IPS-15b (cell line): ENCODE measurements at regions not wholly inside any gene's neighbourhood (a gene's known extent, or its start where the extent isn't known, plus 50 kb on each side); places are given as distances from the start of the nearest gene placed in this dataset.
"Not testable (repeated sequence)": the region's sequence is repeated elsewhere in the genome, so short reads cannot be mapped to it uniquely, and the experiment has no call there.

Experiments
- H3K27me3 ChIP-seq: one replicate; pipeline ENCODE4 v1.6.1; 2013; ENCODE audit warnings: low read length; ENCODE audit not compliant: control insufficient read depth, insufficient read depth
- H3K36me3 ChIP-seq: one replicate; pipeline ENCODE4 v1.6.1; 2013; ENCODE audit warnings: low read length; ENCODE audit not compliant: control insufficient read depth, insufficient read depth
- H3K4me1 ChIP-seq: one replicate; pipeline ENCODE4 v1.6.1; 2013; ENCODE audit warnings: mild to moderate bottlenecking, low read length; ENCODE audit not compliant: control insufficient read depth, insufficient read depth
- H3K4me3 ChIP-seq: one replicate; pipeline ENCODE4 v1.5.1; 2013; ENCODE audit warnings: low read depth, low read length
- H3K9ac ChIP-seq: one replicate; pipeline ENCODE4 v1.6.1; 2013; ENCODE audit warnings: low read depth, mild to moderate bottlenecking, low read length
- H3K9me3 ChIP-seq: one replicate; pipeline ENCODE4 v1.6.1; 2013; ENCODE audit warnings: mild to moderate bottlenecking, low read length; ENCODE audit not compliant: control insufficient read depth, insufficient read depth

- no peaks in the 10 kb centered on the region for H3K27me3 ChIP-seq
- H3K4me3 ChIP-seq, result no peak overlapping the region
- H3K36me3 ChIP-seq, result no peaks in the 10 kb centered on the region
- H3K4me1 ChIP-seq, result no peaks in the 10 kb centered on the region
- no peaks in the 10 kb centered on the region for H3K9me3 ChIP-seq
- no peak overlapping the region for H3K9ac ChIP-seq
These were observed 147.3 kb upstream of the ZNF385D start for GRCh38 chr3:21898316-21898715.

- no peak overlapping the region for H3K4me3 ChIP-seq
- H3K4me1 ChIP-seq, result no peaks in the 10 kb centered on the region
- H3K27me3 ChIP-seq, result no peaks in the 10 kb centered on the region
- no peak overlapping the region for H3K9ac ChIP-seq
- H3K9me3 ChIP-seq, result no peaks in the 10 kb centered on the region
- H3K36me3 ChIP-seq, result no peaks in the 10 kb centered on the region
These were observed 150.5 kb upstream of the ZNF385D start for GRCh38 chr3:21901484-21901883.

DNA sequence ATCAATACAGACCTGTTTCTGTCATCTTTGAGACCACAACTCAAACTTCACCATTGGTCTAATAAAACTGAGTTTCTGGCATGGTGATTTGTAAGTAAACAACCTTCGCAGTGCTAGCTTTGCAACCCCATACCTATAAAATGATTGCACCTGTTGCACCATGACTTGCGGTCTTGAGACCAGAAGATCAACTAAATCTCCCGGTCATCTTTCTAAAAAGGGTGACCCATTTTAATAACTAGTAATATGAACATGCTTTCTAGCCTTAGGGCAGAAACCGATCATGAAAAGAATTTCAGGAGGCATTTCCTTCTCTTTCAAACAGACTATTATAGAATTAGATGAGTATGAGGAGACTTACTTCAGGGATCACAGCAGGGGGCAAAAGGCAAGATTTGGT, 151.9 kb upstream of the ZNF385D start:
- Histone ChIP-seq H3K36me3 (no peaks in the 10 kb centered on the region), H3K9ac (no peak overlapping the region), H3K27me3 (no peaks in the 10 kb centered on the region), H3K4me1 (no peaks in the 10 kb centered on the region), H3K9me3 (no peaks in the 10 kb centered on the region), H3K4me3 (no peak overlapping the region)

DNA sequence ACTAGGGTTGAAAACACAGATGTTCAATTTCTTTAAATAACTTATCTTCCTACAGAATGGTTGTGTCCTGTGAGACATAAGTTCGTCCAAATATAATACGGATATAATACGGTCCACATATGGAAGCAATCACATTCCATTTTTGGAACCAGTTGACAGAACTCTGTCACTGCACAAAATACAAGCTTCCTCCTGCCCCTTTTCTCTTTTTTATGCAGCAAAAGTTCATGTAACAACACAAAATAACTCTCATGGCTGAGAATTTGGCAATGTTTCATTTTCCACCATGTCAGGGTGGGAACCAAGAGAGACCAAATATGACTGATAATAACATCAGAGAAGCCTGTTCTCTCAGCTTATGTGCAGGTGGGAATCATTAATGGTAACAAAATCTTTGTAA, 158.1 kb upstream of the ZNF385D start:
- Histone ChIP-seq H3K4me3 (no peak overlapping the region), H3K4me1 (no peaks in the 10 kb centered on the region), H3K9me3 (no peaks in the 10 kb centered on the region), H3K27me3 (no peaks in the 10 kb centered on the region), H3K9ac (no peak overlapping the region), H3K36me3 (no peaks in the 10 kb centered on the region)

GRCh38 chr3:21912711-21913110, 161.7 kb upstream of the ZNF385D start:
- H3K9ac ChIP-seq, result no peak overlapping the region

GRCh38 chr3:21913791-21914190, 162.8 kb upstream of the ZNF385D start:
- Histone ChIP-seq H3K9me3 (no peaks in the 10 kb centered on the region), H3K4me1 (peaks cover 2% of the 10 kb centered on the region), H3K9ac (no peak overlapping the region), H3K36me3 (no peaks in the 10 kb centered on the region), H3K27me3 (no peaks in the 10 kb centered on the region), H3K4me3 (no peak overlapping the region)

More at GRCh38 chr3:21912711-21913110, 161.7 kb upstream of the ZNF385D start:
- Histone ChIP-seq H3K4me1 (peaks cover 2% of the 10 kb centered on the region), H3K36me3 (no peaks in the 10 kb centered on the region), H3K4me3 (no peak overlapping the region), H3K9me3 (no peaks in the 10 kb centered on the region), H3K27me3 (no peaks in the 10 kb centered on the region)

DNA sequence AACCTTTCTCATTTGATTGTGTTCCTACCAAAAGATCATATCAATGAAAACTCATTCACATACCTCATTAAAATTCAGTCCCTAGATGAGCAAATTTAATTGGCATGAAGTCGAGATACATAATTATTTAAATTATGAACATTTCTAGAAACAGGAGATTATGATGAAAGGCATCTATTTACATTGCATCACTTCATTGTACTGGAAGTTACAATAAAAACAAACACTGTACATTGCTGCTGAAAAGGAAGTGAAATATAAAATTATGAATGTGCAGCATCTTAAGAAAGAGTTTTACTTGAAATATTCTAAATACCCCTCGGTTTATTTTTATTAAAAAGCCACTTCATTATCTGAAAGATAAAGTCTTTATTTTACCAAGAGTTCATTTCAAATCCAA, 163.4 kb upstream of the ZNF385D start:
- H3K4me3 ChIP-seq, result no peak overlapping the region
- H3K36me3 ChIP-seq, result no peaks in the 10 kb centered on the region
- no peaks in the 10 kb centered on the region for H3K27me3 ChIP-seq
- no peaks in the 10 kb centered on the region for H3K9me3 ChIP-seq
- no peak overlapping the region for H3K9ac ChIP-seq
- H3K4me1 ChIP-seq, result peaks cover 2% of the 10 kb centered on the region

GRCh38 chr3:21919383-21919782, 168.4 kb upstream of the ZNF385D start:
- H3K9ac ChIP-seq, result no peak overlapping the region
- no peaks in the 10 kb centered on the region for H3K36me3 ChIP-seq
- no peaks in the 10 kb centered on the region for H3K27me3 ChIP-seq
- H3K9me3 ChIP-seq, result no peaks in the 10 kb centered on the region
- no peak overlapping the region for H3K4me3 ChIP-seq
- peaks cover 2% of the 10 kb centered on the region for H3K4me1 ChIP-seq

GRCh38 chr3:21920421-21920861, 169.4 kb upstream of the ZNF385D start:
- Histone ChIP-seq H3K9me3 (no peaks in the 10 kb centered on the region), H3K4me3 (no peak overlapping the region), H3K4me1 (peaks cover 2% of the 10 kb centered on the region), H3K9ac (no peak overlapping the region), H3K27me3 (no peaks in the 10 kb centered on the region), H3K36me3 (no peaks in the 10 kb centered on the region)

- not testable (repeated sequence) for H3K4me1 ChIP-seq, H3K27me3 ChIP-seq, H3K36me3 ChIP-seq, H3K9me3 ChIP-seq, H3K9ac ChIP-seq, H3K4me3 ChIP-seq
These were observed 172.1 kb upstream of the ZNF385D start for GRCh38 chr3:21923156-21923555.

- H3K9ac ChIP-seq, result no peak overlapping the region
- H3K4me1 ChIP-seq, result no peaks in the 10 kb centered on the region
- no peaks in the 10 kb centered on the region for H3K36me3 ChIP-seq
- no peaks in the 10 kb centered on the region for H3K9me3 ChIP-seq
- H3K27me3 ChIP-seq, result no peaks in the 10 kb centered on the region
- no peak overlapping the region for H3K4me3 ChIP-seq
These were observed 176.3 kb upstream of the ZNF385D start for GRCh38 chr3:21927261-21927660.

DNA sequence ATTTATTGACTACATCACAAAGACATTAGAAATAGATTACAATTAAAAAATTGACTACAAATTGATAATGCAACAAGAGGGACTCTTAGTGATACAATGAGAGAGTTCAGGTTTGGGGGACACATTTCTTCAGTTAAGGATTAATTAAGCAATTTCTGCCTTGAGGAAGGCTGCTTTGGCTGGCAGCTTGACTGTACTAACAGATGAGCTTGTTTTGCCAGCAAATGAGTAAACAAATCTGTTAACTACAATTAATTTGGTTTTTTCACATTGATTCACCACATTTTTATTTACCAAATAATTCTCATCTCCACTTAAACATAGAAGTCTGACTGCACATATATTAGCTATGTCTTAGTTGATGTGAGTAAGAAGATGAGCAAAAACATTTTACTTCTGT, 183.6 kb upstream of the ZNF385D start:
- no peak overlapping the region for H3K9ac ChIP-seq

GRCh38 chr3:21936207-21936606, 185.2 kb upstream of the ZNF385D start:
- Histone ChIP-seq H3K36me3 (no peaks in the 10 kb centered on the region), H3K9ac (no peak overlapping the region), H3K4me1 (no peaks in the 10 kb centered on the region), H3K27me3 (no peaks in the 10 kb centered on the region), H3K9me3 (no peaks in the 10 kb centered on the region), H3K4me3 (no peak overlapping the region)

More for the DNA sequence above, 183.6 kb upstream of the ZNF385D start:
- no peaks in the 10 kb centered on the region for H3K9me3 ChIP-seq
- no peak overlapping the region for H3K4me3 ChIP-seq
- no peaks in the 10 kb centered on the region for H3K36me3 ChIP-seq
- H3K4me1 ChIP-seq, result no peaks in the 10 kb centered on the region
- H3K27me3 ChIP-seq, result no peaks in the 10 kb centered on the region
